ENCODE measurements at regions not wholly inside any gene's neighbourhood (a gene's known extent, or its start where the extent isn't known, plus 50 kb on each side); places are given as distances from the start of the nearest gene placed in this dataset.
A peak's percentile ranks its signal among the peaks of the same experiment; 100 is the strongest.

DNA sequence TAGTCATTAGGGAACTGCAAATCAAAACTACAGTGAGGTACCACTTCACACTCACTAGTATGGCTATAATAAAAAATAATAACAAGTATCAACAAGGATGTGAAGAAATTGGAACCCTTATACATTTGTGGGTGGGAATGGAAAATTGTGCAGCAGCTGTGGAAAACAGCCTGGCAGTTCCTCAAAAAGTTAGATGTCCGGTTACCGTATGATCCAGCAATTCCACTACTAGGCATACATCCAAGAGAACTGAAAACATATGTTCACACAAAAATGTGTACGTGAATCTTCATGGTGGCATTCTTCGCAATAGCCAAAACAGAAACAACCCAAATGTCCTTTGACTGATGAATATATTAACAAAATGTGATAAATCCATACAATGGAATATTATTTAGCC lies 187.9 kb upstream of the LYSMD4 start:
- no peak for ATAC-seq
- DNase-seq (ENCODE audit: low spot score): no peak
- intact Hi-C loops (cut with DNase I): no loop called here

DNA sequence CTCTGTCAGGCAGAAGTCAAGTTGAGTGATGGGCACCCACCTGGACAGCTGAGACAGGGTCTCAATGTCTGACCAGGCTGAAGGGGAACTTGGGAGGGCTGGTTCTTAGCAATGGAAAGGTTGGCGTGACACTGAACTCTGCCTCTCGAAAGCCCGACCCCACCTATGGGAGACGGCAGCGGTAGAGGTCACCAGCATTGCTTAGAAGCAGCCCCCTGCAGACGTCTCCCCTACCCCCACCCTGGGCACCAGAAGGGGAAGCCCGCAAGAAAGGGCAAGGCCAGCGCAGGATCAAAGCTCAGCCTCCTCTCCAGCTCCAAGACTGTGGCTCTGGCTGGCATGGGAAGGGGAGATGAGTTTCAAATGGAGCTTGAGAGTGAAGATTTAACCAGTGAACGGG lies 184.8 kb upstream of the LYSMD4 start:
- intact Hi-C loops (cut with DNase I): no loop called here
- no peak for ATAC-seq
- DNase-seq (ENCODE audit: low spot score): peak; percentile 36

DNA sequence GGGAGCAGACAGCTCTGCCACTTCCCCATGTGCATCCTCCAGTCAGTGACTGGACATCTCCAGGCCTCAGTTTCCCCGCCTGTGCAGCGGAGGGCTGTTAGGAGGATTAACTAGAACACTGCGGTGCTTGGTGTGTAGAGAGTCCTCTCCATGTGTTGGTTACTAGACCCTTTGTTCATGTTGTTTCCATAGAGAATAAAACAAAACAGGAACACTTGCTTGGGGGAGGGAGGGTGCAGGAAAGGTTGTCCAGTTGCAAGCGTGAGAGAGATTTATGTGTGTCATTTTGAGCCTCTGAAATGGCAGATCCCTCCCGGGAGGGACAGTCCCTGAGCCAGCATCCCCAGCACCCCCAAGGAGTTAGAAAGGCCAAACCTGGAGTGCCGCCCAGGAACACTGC lies 184.0 kb upstream of the LYSMD4 start:
- intact Hi-C loops (cut with DNase I): no loop called here
- DNase-seq (ENCODE audit: low spot score): peak; percentile 34

DNA sequence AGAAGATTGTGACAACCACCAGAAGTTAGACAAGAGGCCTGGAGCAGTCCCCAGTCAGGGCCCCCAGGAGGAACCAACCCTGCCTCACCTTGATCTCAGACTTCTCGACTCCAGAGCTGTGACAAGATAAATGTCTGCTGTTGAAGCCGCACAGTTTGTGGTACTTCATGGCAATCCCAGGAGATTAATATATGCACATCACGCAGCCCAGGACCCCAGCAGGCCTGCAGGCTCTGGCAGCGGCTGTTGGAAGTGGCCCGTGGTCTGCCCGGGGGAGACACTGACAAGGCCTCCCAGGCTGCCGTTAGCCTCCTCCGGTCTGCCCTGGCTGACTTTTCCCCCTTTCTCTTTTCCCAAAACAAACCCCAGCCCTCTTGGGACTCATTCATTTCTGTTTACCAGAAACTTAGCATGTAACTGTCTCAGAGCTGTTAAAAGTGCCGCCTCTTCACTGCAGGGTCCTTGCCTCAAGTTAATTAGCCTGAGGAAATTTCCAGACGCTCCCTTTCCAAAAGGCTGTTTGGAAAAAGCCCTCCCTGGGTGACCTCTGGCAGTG lies 183.5 kb upstream of the LYSMD4 start:
- DNase-seq (ENCODE audit: low spot score) (no peak), ATAC-seq (peak; percentile 31)
- intact Hi-C loops (cut with DNase I): no loop called here

More for the DNA sequence above, 184.0 kb upstream of the LYSMD4 start:
- ATAC-seq: peak; percentile 60

DNA sequence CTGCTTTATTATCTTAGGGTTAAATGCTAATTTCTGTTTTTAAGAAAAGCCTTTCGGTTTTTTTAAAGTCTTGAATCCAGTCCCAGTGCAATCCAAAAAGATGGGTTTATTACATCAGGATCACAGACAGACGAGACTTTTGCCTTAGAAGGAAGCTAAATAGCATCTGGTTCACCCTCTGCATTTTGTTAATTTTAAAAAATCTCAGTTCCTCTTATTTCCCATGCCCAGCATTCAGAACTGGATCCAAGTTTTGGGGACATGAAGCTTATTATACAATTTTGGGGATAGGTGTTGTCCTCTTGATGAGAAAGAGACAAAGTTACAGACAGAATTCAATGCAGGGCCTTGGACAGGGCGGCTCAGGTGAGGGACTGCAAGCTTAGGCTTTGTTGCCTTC lies 181.5 kb upstream of the LYSMD4 start:
- intact Hi-C loops (cut with DNase I): no loop called here
- ATAC-seq (no peak), DNase-seq (ENCODE audit: low spot score) (no peak)

DNA sequence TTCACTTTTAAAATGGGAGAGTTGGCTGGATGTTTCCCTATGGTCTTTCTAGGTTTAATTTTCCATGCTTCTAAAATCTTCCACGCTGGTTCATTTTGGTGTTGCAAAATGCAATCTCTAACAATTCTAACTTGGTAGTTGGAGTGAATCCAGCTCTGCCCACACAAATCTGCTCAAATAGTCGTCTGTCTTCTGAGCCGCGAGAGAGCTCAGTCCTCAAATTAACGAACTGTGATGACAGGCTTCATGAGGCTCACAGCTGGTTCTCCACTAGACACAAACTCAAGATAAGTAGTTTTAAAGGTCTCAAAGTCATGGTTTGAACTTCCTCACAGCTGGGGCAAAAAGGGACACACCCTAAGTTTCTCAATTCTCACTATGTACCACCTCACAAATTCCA lies 178.6 kb upstream of the LYSMD4 start:
- intact Hi-C loops (cut with DNase I): no loop called here
- ATAC-seq (no peak), DNase-seq (ENCODE audit: low spot score) (peak; percentile 43)

DNA sequence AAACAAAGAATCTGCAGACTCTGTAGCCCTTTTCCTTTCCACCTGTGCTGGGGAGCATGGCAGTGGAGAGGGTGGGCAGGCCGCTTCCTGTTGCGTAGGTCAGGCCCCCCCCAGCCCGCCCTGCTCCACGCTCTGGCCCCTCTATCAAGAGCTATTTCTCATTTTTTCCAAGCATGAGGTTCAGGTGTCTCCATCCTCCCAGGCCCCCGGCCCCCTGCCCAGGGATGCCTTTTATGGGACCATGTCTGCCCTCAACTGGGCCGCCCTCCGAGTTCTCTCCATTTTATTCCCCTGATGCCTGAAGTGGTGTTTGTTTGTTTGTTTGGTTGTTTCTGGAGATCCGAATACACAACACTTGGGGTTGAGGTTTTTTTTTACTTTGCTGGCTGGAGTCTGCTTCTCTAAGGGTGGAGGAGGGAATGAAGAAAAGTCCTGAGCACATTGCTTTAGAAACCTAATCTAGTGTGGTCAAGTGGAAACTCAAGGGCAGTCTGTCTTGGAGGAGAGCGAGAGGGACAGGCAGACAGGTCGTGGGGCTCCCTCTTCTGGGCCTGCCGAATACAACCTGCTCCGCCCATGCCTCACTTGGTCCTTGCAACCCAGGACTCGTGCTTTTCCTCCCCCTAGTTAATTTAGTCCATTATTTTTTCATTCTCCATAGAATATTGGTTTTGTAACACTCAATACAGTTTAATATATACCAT lies 176.5 kb upstream of the LYSMD4 start:
- intact Hi-C loops (cut with DNase I): no loop called here
- ATAC-seq: no peak

DNA sequence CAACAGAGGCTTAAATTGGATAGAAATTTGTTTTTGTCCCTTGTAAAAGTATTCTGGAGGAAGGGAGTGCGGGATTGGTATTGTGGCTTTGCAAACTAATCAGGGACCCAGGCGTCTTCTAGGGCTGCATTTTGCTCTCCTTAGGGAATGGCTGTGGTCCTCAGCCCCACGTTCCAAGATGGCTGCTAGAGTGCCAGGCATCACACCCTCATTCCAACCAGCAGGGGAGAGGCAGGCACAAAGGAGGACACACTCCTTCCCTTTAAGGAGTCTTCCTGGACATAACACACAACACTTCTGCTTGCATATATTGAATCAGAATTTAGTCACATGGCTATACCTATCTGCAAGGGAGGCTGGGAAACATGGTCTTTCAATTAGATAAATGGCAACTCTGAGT lies 174.5 kb upstream of the LYSMD4 start:
- no peak for ATAC-seq
- intact Hi-C loops (cut with DNase I): no loop called here
- DNase-seq (ENCODE audit: low spot score): no peak

More for the DNA sequence above, 176.5 kb upstream of the LYSMD4 start:
- no peak for DNase-seq (ENCODE audit: low spot score)

DNA sequence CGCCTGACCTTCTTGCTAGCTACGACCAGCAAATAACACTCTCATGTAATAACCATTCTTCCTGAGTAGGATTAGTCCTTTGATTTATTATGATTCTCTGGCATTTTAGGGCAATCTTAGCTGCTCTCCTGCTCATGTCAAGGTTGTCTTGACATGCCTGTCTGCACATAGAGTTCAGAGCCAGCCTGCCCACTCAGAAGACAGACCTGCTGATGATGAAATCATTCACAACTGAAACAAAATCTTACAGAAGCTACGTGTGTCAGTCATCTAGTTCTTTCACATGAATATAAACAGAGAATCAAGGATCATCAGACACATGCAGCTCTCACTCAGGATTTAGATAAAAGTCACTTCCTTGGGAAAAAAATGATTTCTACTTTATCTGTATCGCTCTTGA lies 173.6 kb upstream of the LYSMD4 start:
- no peak for ATAC-seq
- intact Hi-C loops (cut with DNase I): no loop called here
- DNase-seq (ENCODE audit: low spot score): no peak

DNA sequence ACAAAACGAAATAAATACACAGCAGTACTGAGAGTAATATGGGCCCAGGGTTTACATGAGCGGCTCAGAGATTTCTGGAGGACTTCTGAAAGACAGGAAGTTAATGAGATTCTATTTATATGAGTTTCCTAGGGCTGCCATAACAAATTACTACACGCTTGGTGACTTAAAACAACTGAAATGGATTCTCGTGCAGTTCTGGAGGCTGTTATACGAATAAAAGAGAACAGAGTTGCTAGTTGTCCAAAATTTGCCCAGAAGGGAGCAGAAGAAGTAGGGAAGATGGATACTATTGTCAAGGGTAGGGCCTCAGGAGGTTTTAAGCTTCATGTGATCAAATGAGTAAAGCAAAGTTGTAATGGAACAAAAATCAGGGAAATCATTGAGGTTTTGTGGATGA lies 173.1 kb upstream of the LYSMD4 start:
- intact Hi-C loops (cut with DNase I): no loop called here
- no peak for DNase-seq (ENCODE audit: low spot score)
- ATAC-seq: no peak

DNA sequence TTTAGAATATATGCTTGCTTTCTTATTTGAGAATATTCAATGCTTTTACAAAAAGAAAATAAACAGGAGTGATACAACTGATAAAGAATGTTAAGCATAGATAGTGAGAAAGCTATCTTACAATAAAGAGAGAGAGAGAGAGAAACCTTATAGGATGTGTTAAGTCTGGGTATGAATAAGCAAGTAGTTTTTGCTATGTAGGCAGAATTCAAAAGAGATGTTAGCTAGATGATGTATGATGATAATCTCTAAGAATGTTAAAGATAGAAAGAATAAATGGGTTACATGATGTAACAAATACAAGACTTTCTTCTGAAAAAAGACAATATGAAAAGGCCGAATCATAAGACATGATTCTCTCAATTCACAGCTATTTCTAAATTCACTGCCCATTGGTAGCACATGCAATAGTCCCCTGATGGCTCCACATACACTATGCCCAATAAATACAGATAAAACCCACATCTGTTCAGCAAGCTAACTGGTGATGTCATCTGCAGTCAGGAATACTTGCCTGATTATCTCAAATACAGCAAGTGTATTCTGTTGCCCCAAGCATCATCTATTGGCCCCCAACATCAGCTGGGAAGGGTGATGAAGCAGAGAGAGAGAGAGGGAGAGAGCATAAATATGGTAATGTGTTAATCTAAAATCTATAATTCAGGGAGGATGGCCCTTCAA lies 169.2 kb upstream of the LYSMD4 start:
- ATAC-seq: no peak
- intact Hi-C loops (cut with DNase I): no loop called here
- DNase-seq (ENCODE audit: low spot score): no peak

DNA sequence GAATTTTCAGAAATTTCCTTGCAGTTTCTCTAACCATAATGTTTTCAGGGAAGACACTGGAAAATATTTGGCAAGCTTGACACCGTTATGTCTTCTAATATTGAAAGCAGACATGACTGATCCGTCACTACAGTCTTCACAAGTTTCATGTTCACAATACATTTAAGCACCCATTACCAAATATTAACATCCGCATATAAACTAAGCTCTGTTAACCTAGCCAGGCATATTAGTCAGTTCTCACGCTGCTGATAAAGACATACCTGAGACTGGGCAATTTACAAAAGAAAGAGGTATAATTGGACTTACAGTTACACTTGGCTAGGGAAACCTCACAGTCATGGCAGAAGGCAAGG lies 162.7 kb upstream of the LYSMD4 start:
- ATAC-seq: no peak
- no peak for DNase-seq (ENCODE audit: low spot score)
- intact Hi-C loops (cut with DNase I): no loop called here

DNA sequence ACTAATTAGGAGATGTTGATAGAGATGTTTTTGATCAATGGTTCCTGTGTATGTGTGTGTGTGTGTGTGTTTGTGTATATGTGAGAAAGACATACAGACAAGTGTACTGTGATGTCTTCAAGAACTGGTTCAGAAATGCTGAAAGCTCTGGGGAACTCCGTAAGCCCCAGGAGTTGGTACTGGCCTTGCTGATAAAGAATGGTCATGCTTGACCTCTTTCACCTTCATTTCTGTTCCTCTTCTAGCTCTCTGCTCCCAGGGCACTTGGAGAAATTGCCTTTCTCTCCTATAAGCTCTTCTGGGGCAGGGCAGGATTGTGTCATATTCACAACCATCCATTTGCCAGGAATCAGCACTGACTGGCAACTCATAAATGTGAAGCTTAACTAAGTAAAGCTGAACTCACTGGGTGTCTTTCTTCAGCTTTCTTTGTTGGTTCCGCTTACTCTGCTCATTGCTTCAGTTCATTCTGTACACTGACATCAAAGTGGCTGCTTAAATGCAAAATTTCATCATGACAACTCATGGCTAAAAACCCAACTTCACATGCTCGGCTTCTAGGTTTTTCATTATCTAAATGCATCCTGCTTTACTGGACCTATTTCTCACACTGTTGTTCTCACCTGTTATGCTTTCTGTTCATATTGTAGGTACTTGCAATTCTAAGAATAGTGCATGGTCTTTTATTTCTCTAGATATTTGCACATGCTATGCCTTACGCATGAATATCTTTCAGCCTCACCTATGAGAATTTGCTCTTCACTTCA lies 162.1 kb upstream of the LYSMD4 start:
- no peak for ATAC-seq
- intact Hi-C loops (cut with DNase I): no loop called here
- DNase-seq (ENCODE audit: low spot score): no peak

DNA sequence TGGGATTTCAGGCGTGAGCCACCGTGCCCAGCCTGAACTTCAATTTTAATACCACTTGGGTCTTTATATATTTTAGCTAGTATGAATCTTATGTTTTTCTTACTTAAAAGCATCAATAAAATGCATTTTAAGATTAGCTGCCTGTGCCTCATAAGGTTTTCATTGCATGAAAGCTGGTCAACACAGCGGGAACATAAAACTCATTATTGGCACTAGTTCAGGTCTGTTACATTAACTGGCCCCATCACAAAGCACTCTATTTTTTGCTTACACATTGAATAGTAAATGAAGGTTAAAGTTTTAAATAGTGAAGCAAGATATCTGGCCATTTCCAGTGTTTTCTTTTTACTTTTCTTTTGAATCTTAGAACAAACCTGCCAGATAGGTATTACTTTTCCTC lies 145.6 kb upstream of the LYSMD4 start:
- DNase-seq (ENCODE audit: low spot score) (no peak), ATAC-seq (no peak)
- intact Hi-C loops (cut with DNase I): no loop called here

DNA sequence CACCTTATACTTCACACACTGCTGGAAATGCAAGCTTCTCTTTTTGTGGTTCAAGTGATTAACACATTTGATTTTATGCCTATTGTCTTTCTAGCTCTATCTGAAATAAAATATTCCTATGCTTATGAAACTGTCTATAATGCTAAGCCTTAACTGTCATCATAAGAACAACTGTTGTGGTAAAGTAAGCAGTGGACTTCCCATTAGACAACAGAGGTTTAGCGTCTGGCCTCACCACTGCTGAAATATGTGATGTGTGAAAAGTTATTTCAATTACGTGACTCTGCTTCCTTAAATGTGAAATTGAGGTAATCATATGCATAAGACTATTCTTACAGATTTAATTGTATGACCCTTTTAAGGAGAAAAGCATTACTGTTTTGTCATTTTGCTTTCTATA lies 140.2 kb upstream of the LYSMD4 start:
- ATAC-seq (no peak), DNase-seq (ENCODE audit: low spot score) (no peak)
- intact Hi-C loops (cut with DNase I): no loop called here

DNA sequence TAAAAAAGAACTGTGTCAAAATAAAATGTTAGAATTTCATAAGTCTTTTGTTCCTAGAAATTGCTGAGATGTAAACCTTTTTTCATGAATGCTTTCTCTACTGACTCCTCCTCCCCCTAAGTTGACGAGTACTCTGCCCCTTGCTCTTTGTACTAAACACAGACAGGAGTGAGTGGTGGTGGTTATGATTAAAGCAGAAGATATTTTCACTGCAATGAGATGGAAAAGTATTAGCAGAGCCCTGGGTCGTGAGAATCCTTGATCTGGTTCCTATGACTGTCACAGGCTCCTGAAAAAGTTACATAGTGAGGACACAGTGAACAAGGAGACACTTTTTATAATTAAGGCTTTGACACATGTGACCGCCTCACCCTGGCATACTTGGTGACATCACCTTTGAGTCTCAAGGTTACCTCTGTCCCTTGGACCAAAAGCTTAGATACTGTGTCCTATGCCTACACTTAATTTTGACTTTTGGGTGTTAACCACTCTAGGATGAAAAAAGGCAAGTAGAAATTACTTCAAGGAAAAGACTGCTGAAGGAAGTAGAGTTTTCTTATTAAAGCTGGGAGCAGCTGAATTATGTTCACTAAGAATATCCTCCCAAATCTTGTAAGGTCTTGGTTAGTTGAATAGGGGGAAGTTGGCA lies 130.4 kb upstream of the LYSMD4 start:
- intact Hi-C loops (cut with DNase I): no loop called here
- DNase-seq (ENCODE audit: low spot score) (no peak), ATAC-seq (no peak)

DNA sequence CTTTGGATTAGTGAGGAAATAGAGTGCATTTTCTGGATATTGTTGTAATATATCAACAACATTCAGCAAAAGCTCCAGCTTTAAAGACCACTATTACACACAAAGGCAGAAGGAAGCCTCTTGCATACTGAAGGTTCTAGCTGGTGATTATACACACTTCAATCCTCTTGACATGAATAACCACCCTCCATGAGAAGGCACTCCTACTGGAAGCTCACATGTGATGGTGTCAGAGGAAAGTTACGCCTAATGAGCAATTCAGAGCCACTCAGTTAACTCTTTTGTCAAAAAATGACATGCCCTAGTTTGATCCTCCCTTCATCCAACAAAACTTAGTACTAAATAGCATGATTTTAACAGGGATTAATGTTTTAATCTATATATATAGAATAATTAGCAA lies 124.6 kb upstream of the LYSMD4 start:
- ATAC-seq (no peak), DNase-seq (ENCODE audit: low spot score) (no peak)

DNA sequence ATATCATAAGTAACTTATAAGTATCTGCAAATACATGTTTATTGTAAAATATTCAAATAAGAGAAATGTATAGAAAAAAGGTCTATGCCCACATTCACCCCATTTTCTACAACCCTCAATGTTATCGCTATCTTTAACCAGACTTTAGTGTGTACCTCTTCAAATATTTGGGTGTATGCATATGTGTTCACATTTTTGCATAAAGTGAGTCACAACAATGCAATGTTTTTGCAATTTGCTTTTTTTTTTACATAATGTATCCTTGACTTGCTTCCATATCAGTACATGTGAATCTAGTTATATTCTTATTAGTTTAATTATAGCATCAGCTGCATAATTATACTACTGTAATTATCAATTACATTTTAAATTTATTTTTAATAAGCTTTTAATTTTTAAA lies 117.3 kb upstream of the LYSMD4 start:
- no peak for DNase-seq (ENCODE audit: low spot score)
- intact Hi-C loops (cut with DNase I): no loop called here
- ATAC-seq: no peak

More for the DNA sequence above, 124.6 kb upstream of the LYSMD4 start:
- intact Hi-C loops (cut with DNase I): no loop called here

DNA sequence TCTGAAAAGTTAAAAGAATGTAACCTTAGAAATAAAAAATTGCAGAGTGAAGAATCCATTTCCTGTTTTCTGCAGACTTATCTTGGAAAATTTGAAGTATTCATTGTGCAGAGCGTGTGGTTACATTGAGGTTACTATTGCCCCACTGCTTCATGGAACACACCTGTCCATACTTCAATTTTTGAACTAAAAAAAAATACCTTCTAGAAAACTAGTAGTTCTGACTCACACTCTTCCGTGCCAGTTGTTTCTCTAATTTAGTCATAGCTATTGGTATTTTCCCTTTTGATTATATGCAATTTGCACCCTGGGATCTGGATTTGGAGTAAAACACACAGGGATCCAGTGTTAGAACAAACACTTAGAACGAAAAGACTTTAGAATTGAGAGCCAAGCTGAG lies 111.8 kb upstream of the LYSMD4 start:
- no peak for ATAC-seq
- intact Hi-C loops (cut with DNase I): no loop called here
- DNase-seq (ENCODE audit: low spot score): no peak

DNA sequence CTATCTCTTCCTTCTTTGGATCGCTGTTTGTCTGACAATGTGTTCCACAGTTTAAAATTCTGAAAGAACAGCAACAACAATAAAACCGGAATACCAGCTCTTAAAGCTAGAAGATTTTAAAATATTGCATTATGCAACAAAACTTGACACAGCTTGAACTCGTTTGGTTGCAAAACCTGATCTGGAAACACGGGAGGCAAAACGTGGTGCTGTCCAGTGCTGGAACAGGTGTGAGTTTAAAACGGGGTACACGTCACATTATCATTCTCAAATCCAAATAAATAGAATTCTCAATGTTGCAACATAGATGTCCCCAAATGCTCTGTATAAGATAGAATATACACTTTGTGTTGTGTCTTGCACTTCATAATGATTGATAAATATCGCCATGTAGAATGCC lies 110.9 kb upstream of the LYSMD4 start:
- DNase-seq (ENCODE audit: low spot score) (no peak), ATAC-seq (no peak)
- intact Hi-C loops (cut with DNase I): no loop called here

Data from sciatic nerve (tissue), 2 donors.